Thyroid gland (tissue), 4 donors: ENCODE measurements at regions not wholly inside any gene's neighbourhood (a gene's known extent, or its start where the extent isn't known, plus 50 kb on each side); places are given as distances from the start of the nearest gene placed in this dataset.
"Not testable (repeated sequence)": the region's sequence is repeated elsewhere in the genome, so short reads cannot be mapped to it uniquely, and the experiment has no call there.

Experiments used
- DNase-seq, 2 donors: peaks; one replicate each; pipeline ENCODE4 v3.0.0-alpha.2; 2019
- H3K27ac ChIP-seq, 3 donors: fragments of 200-600 bp; sonication (generic); 1 replicate in 2 of 3; 2 replicates in 1 of 3; pipeline ENCODE4 v1.5.1; 2016 to 2019; ENCODE audit warnings: mild to moderate bottlenecking in 1 of 3, moderate library complexity in 1 of 3
- H3K27me3 ChIP-seq: fragments of 200-600 bp; sonication (generic); one replicate; pipeline ENCODE4 v1.5.1; 2019
- H3K36me3 ChIP-seq, 2 donors: fragments of 200-600 bp; sonication (generic); one replicate each; pipeline ENCODE4 v1.5.1; 2016 to 2019
- H3K4me1 ChIP-seq, 2 donors: fragments of 200-600 bp; sonication (generic); one replicate each; pipeline ENCODE4 v1.5.1; 2017 to 2019
- H3K4me3 ChIP-seq, 3 donors: fragments of 200-600 bp; sonication (generic); replicated peaks in 1 of 3; 1 replicate in 2 of 3; 2 replicates in 1 of 3; pipeline ENCODE4 v1.5.1; 2016; ENCODE audit warnings: mild to moderate bottlenecking in 1 of 3
- H3K9me3 ChIP-seq: fragments of 200-600 bp; sonication (generic); one replicate; pipeline ENCODE4 v1.5.1; 2017
- CTCF ChIP-seq, 6 experiments: fragments of 200-600 bp in 3 of 6; fragments of 450-650 bp in 3 of 6; sonication (generic) in 3 of 6; IDR thresholded peaks; one replicate each; pipeline ENCODE4 v1.5.1; 2016 to 2019; ENCODE audit warnings: antibody characterized with exemption in 6 of 6, mild to moderate bottlenecking in 2 of 6, inconsistent platforms in 1 of 6, moderate library complexity in 1 of 6
- POLR2A ChIP-seq, 2 donors: fragments of 450-650 bp; IDR thresholded peaks; one replicate each; pipeline ENCODE4 v1.6.1; 2017; ENCODE audit warnings: antibody characterized with exemption in 2 of 2, mild to moderate bottlenecking in 2 of 2, moderate library complexity in 1 of 2
- WGBS, 2 donors: methylation state at CpG; one replicate each; pipeline ENCODE4 v1.1.5; 2017; 5-methylcytosine and 5-hydroxymethylcytosine counted together
- intact Hi-C: fragments of 100-400 bp; cut with DNase I; formaldehyde crosslinking; loops from one replicate; pipeline ENCODE4 v1.15.1; 2023

- no peak for TF ChIP-seq POLR2A (IDR thresholded peaks at IDR 0.05)
- TF ChIP-seq CTCF (IDR thresholded peaks at IDR 0.05): no peak
- 94 to 96% methylated on average over 3 of the region's 3 CpGs for WGBS, 2 donors
- H3K27me3 ChIP-seq: no peaks in the 10 kb centered on the region
- DNase-seq: no peak
- no peak overlapping the region for H3K27ac ChIP-seq
- no peaks in the 10 kb centered on the region for H3K9me3 ChIP-seq
- no peak overlapping the region for H3K4me3 ChIP-seq
- H3K4me1 ChIP-seq: no peaks in the 10 kb centered on the region
- H3K36me3 ChIP-seq: no peaks in the 10 kb centered on the region
- intact Hi-C loops: no loop called here
Observed at GRCh38 chr7:91720260-91720937, 160.1 kb downstream of the MTERF1 start.

DNA sequence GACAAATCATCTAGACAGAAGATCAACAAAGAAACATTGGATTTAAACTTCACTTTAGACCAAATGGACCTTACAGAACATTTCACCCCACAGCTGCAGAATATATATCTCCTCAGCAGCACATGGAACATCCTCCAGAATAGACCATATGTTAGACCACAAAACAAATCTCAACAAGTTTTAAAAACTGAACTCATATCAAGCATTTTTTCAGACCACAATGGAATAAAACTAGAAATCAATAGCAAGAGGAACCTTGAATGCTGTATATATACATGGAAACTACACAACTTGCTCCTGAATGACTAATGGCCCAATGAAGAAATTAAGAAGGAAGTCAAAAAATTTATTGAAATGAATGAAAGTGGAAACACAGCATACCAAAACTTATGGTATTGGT lies 157.7 kb downstream of the MTERF1 start:
- TF ChIP-seq POLR2A (IDR thresholded peaks at IDR 0.05): no peak
- no peak for TF ChIP-seq CTCF (IDR thresholded peaks at IDR 0.05)
- no peak for DNase-seq
- H3K9me3 ChIP-seq: no peaks in the 10 kb centered on the region
- H3K4me3 ChIP-seq: no peak overlapping the region
- no peaks in the 10 kb centered on the region for H3K36me3 ChIP-seq
- no peaks in the 10 kb centered on the region for H3K4me1 ChIP-seq
- no peak overlapping the region for H3K27ac ChIP-seq
- intact Hi-C loops: no loop called here
- no peaks in the 10 kb centered on the region for H3K27me3 ChIP-seq

- H3K4me3 ChIP-seq, H3K4me1 ChIP-seq, H3K27me3 ChIP-seq, DNase-seq, H3K36me3 ChIP-seq, H3K27ac ChIP-seq, intact Hi-C loops, H3K9me3 ChIP-seq: not testable (repeated sequence)
- WGBS, 2 donors: 97 to 100% methylated on average over 2 of the region's 2 CpGs
Observed at GRCh38 chr7:91729046-91729445, 151.5 kb downstream of the MTERF1 start.

GRCh38 chr7:91731976-91732375 lies 148.5 kb downstream of the MTERF1 start:
- H3K36me3 ChIP-seq: no peaks in the 10 kb centered on the region
- H3K4me3 ChIP-seq: no peak overlapping the region
- no peak for DNase-seq
- H3K27ac ChIP-seq: no peak overlapping the region
- intact Hi-C loops: no loop called here
- no peaks in the 10 kb centered on the region for H3K4me1 ChIP-seq
- H3K9me3 ChIP-seq: no peaks in the 10 kb centered on the region
- no peaks in the 10 kb centered on the region for H3K27me3 ChIP-seq
- TF ChIP-seq POLR2A (IDR thresholded peaks at IDR 0.05): no peak
- TF ChIP-seq CTCF (IDR thresholded peaks at IDR 0.05): no peak
- WGBS, 2 donors: 56 to 61% methylated on average over 5 of the region's 5 CpGs

GRCh38 chr7:91749418-91749817 lies 131.1 kb downstream of the MTERF1 start:
- DNase-seq: no peak
- H3K36me3 ChIP-seq: no peaks in the 10 kb centered on the region
- 92 to 96% methylated on average over 3 of the region's 3 CpGs for WGBS, 2 donors
- no peak overlapping the region for H3K4me3 ChIP-seq
- no peak for TF ChIP-seq CTCF (IDR thresholded peaks at IDR 0.05)
- TF ChIP-seq POLR2A (IDR thresholded peaks at IDR 0.05): no peak
- no peaks in the 10 kb centered on the region for H3K27me3 ChIP-seq
- intact Hi-C loops: no loop called here
- no peaks in the 10 kb centered on the region for H3K4me1 ChIP-seq
- H3K9me3 ChIP-seq: no peaks in the 10 kb centered on the region
- H3K27ac ChIP-seq: no peak overlapping the region

- TF ChIP-seq POLR2A (IDR thresholded peaks at IDR 0.05): no peak
- TF ChIP-seq CTCF (IDR thresholded peaks at IDR 0.05): no peak
- no peak overlapping the region for H3K4me3 ChIP-seq
- H3K27me3 ChIP-seq: no peaks in the 10 kb centered on the region
- intact Hi-C loops: no loop called here
- DNase-seq: no peak
- H3K9me3 ChIP-seq: no peaks in the 10 kb centered on the region
- 93% methylated on average over 1 of the region's 1 CpG for WGBS, 2 donors
- H3K36me3 ChIP-seq: no peaks in the 10 kb centered on the region
- H3K27ac ChIP-seq: no peak overlapping the region
- no peaks in the 10 kb centered on the region for H3K4me1 ChIP-seq
Observed at GRCh38 chr7:91750091-91750490, 130.4 kb downstream of the MTERF1 start.
